Mesenchymal stem cell (in vitro differentiated cells and primary cell): ENCODE measurements at regions not wholly inside any gene's neighbourhood (a gene's known extent, or its start where the extent isn't known, plus 50 kb on each side); places are given as distances from the start of the nearest gene placed in this dataset.

Source experiments
- DNase-seq: peaks from one replicate; pipeline ENCODE4 v3.0.0-alpha.2; 2013
- H2AFZ ChIP-seq: one replicate; pipeline ENCODE4 v1.6.1; 2013; ENCODE audit warnings: low read depth, mild to moderate bottlenecking, control low read depth, inconsistent platforms, low read length, moderate library complexity
- H2AK5ac ChIP-seq: 2 replicates; pipeline ENCODE4 v1.6.1; 2013; ENCODE audit warnings: low read length, moderate library complexity, mild to moderate bottlenecking, inconsistent platforms; ENCODE audit not compliant: severe bottlenecking
- H2BK120ac ChIP-seq: one replicate; pipeline ENCODE4 v1.6.1; 2013; ENCODE audit warnings: low read depth, mild to moderate bottlenecking, inconsistent platforms, low read length, moderate library complexity
- H2BK12ac ChIP-seq, 2 experiments: one replicate each; pipeline ENCODE4 v1.6.1; 2013; ENCODE audit warnings: inconsistent platforms in 2 of 2, low read length in 2 of 2, mild to moderate bottlenecking in 2 of 2, moderate library complexity in 2 of 2, control low read depth in 1 of 2
- H2BK15ac ChIP-seq: one replicate; pipeline ENCODE4 v1.6.1; 2013; ENCODE audit warnings: mild to moderate bottlenecking, low read depth, inconsistent platforms; ENCODE audit not compliant: poor library complexity, severe bottlenecking
- H2BK5ac ChIP-seq: 2 replicates; pipeline ENCODE4 v1.6.1; 2013; ENCODE audit warnings: low read depth, mild to moderate bottlenecking, low read length, control low read depth, inconsistent platforms; ENCODE audit not compliant: poor library complexity, severe bottlenecking
- H3K14ac ChIP-seq, 2 experiments: one replicate each; pipeline ENCODE4 v1.6.1; 2013; ENCODE audit warnings: inconsistent platforms in 2 of 2, low read length in 2 of 2, control low read depth in 1 of 2, mild to moderate bottlenecking in 1 of 2, moderate library complexity in 1 of 2
- H3K18ac ChIP-seq, 2 experiments: one replicate each; pipeline ENCODE4 v1.6.1; 2013; ENCODE audit warnings: inconsistent platforms in 2 of 2, low read length in 2 of 2, control low read depth in 1 of 2, low read depth in 1 of 2, mild to moderate bottlenecking in 1 of 2
- H3K23ac ChIP-seq, 2 experiments: one replicate each; pipeline ENCODE4 v1.6.1; 2013; ENCODE audit warnings: inconsistent platforms in 2 of 2, low read length in 2 of 2, mild to moderate bottlenecking in 2 of 2, moderate library complexity in 2 of 2, control low read depth in 1 of 2
- H3K27ac ChIP-seq: 2 replicates; pipeline ENCODE4 v1.5.1; 2013; ENCODE audit warnings: mild to moderate bottlenecking, moderate library complexity, low read length, control low read depth, inconsistent platforms; ENCODE audit not compliant: poor library complexity, severe bottlenecking
- H3K27me3 ChIP-seq, 2 experiments: 2 replicates each; pipeline versions ENCODE4 v1.6.1 to v1.7.0; 2013; ENCODE audit warnings: low read length in 2 of 2, mild to moderate bottlenecking in 2 of 2, moderate library complexity in 2 of 2, control low read depth in 1 of 2, inconsistent platforms in 1 of 2; ENCODE audit not compliant: control insufficient read depth in 1 of 2, insufficient read depth in 1 of 2
- H3K36me3 ChIP-seq, 2 experiments: 2 replicates each; pipeline versions ENCODE4 v1.6.1 to v1.7.0; 2013; ENCODE audit warnings: low read length in 2 of 2, control low read depth in 1 of 2, inconsistent platforms in 1 of 2, low read depth in 1 of 2, mild to moderate bottlenecking in 1 of 2; ENCODE audit not compliant: insufficient read depth in 2 of 2, control insufficient read depth in 1 of 2
- H3K4ac ChIP-seq, 2 experiments: one replicate each; pipeline ENCODE4 v1.6.1; 2013; ENCODE audit warnings: inconsistent platforms in 2 of 2, low read length in 2 of 2, mild to moderate bottlenecking in 2 of 2, moderate library complexity in 2 of 2, control low read depth in 1 of 2, low read depth in 1 of 2
- H3K4me1 ChIP-seq: 2 replicates; pipeline ENCODE4 v1.6.1; 2013; ENCODE audit warnings: low read depth, low read length, control low read depth; ENCODE audit not compliant: control insufficient read depth, insufficient read depth
- H3K4me2 ChIP-seq: 2 replicates; pipeline ENCODE4 v1.6.1; 2013; ENCODE audit warnings: low read length, mild to moderate bottlenecking, inconsistent platforms; ENCODE audit not compliant: poor library complexity, severe bottlenecking
- H3K4me3 ChIP-seq, 2 experiments: 2 replicates each; pipeline versions ENCODE4 v1.5.1 to v1.7.0; 2013; ENCODE audit warnings: low read length in 2 of 2, mild to moderate bottlenecking in 2 of 2, control low read depth in 1 of 2, low read depth in 1 of 2; ENCODE audit not compliant: insufficient read depth in 1 of 2
- H3K79me1 ChIP-seq: replicated peaks from 2 replicates; pipeline ENCODE4 v1.6.1; 2013; ENCODE audit warnings: mild to moderate bottlenecking, control low read depth, low read length, inconsistent platforms; ENCODE audit not compliant: poor library complexity, severe bottlenecking
- H3K9ac ChIP-seq: 2 replicates; pipeline ENCODE4 v1.7.0; 2013; ENCODE audit warnings: mild to moderate bottlenecking, low read length, moderate library complexity
- H3K9me3 ChIP-seq: 2 replicates; pipeline ENCODE4 v1.7.0; 2013; ENCODE audit warnings: mild to moderate bottlenecking, low read length; ENCODE audit not compliant: control insufficient read depth
- H4K8ac ChIP-seq: one replicate; pipeline ENCODE4 v1.6.1; 2013; ENCODE audit warnings: inconsistent platforms, mild to moderate bottlenecking, low read length, moderate library complexity
- H4K91ac ChIP-seq: one replicate; pipeline ENCODE4 v1.6.1; 2013; ENCODE audit warnings: mild to moderate bottlenecking, low read length, inconsistent platforms
- WGBS: methylation state at CpG from one replicate; pipeline ENCODE4 v1.1.7; 2013; ENCODE audit warnings: mixed read lengths; 5-methylcytosine and 5-hydroxymethylcytosine counted together

- WGBS: 100% methylated on average over 1 of the region's 2 CpGs
- H2BK12ac ChIP-seq: no peak overlapping the region
- no peaks in the 10 kb centered on the region for H3K4me1 ChIP-seq
- no peak overlapping the region for H2AFZ ChIP-seq
- no peak overlapping the region for H2BK15ac ChIP-seq
- no peak overlapping the region for H2BK5ac ChIP-seq
- no peak overlapping the region for H3K14ac ChIP-seq
- no peak overlapping the region for H3K4me2 ChIP-seq
- H2BK120ac ChIP-seq: no peak overlapping the region
- no peaks in the 10 kb centered on the region for H3K36me3 ChIP-seq
- no peak overlapping the region for H3K4ac ChIP-seq
- H4K8ac ChIP-seq: no peak overlapping the region
- no peak overlapping the region for H4K91ac ChIP-seq
- peaks cover 8% of the 10 kb centered on the region for H3K9me3 ChIP-seq
- DNase-seq: no peak
- no peak overlapping the region for H3K27ac ChIP-seq
- H3K79me1 ChIP-seq: no peaks in the 10 kb centered on the region
- H3K23ac ChIP-seq: no peak overlapping the region
- H3K9ac ChIP-seq: no peak overlapping the region
- no peak overlapping the region for H3K4me3 ChIP-seq
- H3K18ac ChIP-seq: no peak overlapping the region
- H2AK5ac ChIP-seq: no peak overlapping the region
- H3K27me3 ChIP-seq: peaks cover 18 to 37% of the 10 kb centered on the region in 2 experiments
These were observed 130.9 kb upstream of the SEC14L1 start for GRCh38 chr17:77009877-77010276.

GRCh38 chr17:77010667-77011066 is 130.1 kb upstream of the SEC14L1 start:
- Histone ChIP-seq H3K18ac (no peak overlapping the region), H2BK12ac (no peak overlapping the region), H3K23ac (no peak overlapping the region), H2AFZ (no peak overlapping the region), H3K79me1 (no peaks in the 10 kb centered on the region), H3K4me3 (no peak overlapping the region), H3K14ac (no peak overlapping the region), H2AK5ac (no peak overlapping the region), H3K36me3 (no peaks in the 10 kb centered on the region), H4K8ac (no peak overlapping the region), H3K27me3 (peaks cover 18 to 37% of the 10 kb centered on the region in 2 experiments), H3K9me3 (peaks cover 8% of the 10 kb centered on the region), H2BK15ac (no peak overlapping the region), H4K91ac (no peak overlapping the region), H2BK5ac (no peak overlapping the region), H3K27ac (no peak overlapping the region), H3K4ac (no peak overlapping the region), H3K4me1 (no peaks in the 10 kb centered on the region), H3K4me2 (no peak overlapping the region), H2BK120ac (no peak overlapping the region), H3K9ac (no peak overlapping the region)
- DNase-seq: no peak

GRCh38 chr17:77011173-77012011 is 129.4 kb upstream of the SEC14L1 start:
- Histone ChIP-seq H2BK5ac (no peak overlapping the region), H3K9ac (no peak overlapping the region), H3K23ac (no peak overlapping the region), H3K4me2 (no peak overlapping the region), H2BK120ac (no peak overlapping the region), H3K4ac (no peak overlapping the region), H2AFZ (no peak overlapping the region), H3K4me1 (no peaks in the 10 kb centered on the region), H3K14ac (no peak overlapping the region), H3K27ac (no peak overlapping the region), H3K36me3 (no peaks in the 10 kb centered on the region), H3K18ac (no peak overlapping the region), H3K4me3 (no peak overlapping the region), H4K8ac (no peak overlapping the region), H4K91ac (no peak overlapping the region), H2BK12ac (no peak overlapping the region), H3K27me3 (peaks cover 18 to 35% of the 10 kb centered on the region in 2 experiments), H3K9me3 (peaks cover 8% of the 10 kb centered on the region), H2AK5ac (no peak overlapping the region), H3K79me1 (no peaks in the 10 kb centered on the region), H2BK15ac (no peak overlapping the region)
- peak; percentile 24 for DNase-seq
- 97% methylated on average over 4 of the region's 7 CpGs for WGBS

- H4K91ac ChIP-seq: no peak overlapping the region
- H3K9me3 ChIP-seq: peaks cover 5% of the 10 kb centered on the region
- H2BK15ac ChIP-seq: no peak overlapping the region
- no peak overlapping the region for H3K4me2 ChIP-seq
- H2BK12ac ChIP-seq: no peak overlapping the region
- no peaks in the 10 kb centered on the region for H3K79me1 ChIP-seq
- no peak overlapping the region for H3K18ac ChIP-seq
- no peak overlapping the region for H2AFZ ChIP-seq
- H3K27me3 ChIP-seq: peaks cover 13 to 37% of the 10 kb centered on the region in 2 experiments
- H4K8ac ChIP-seq: no peak overlapping the region
- no peaks in the 10 kb centered on the region for H3K4me1 ChIP-seq
- H3K4ac ChIP-seq: no peak overlapping the region
- H2BK5ac ChIP-seq: no peak overlapping the region
- no peak overlapping the region for H2BK120ac ChIP-seq
- 43% methylated on average over 5 of the region's 5 CpGs for WGBS
- H3K4me3 ChIP-seq: no peak overlapping the region
- no peak overlapping the region for H3K23ac ChIP-seq
- H3K9ac ChIP-seq: no peak overlapping the region
- H3K27ac ChIP-seq: no peak overlapping the region
- no peaks in the 10 kb centered on the region for H3K36me3 ChIP-seq
- H3K14ac ChIP-seq: no peak overlapping the region
- H2AK5ac ChIP-seq: no peak overlapping the region
- DNase-seq: no peak
These were observed 122.3 kb upstream of the SEC14L1 start for GRCh38 chr17:77018504-77018903.
